ENCODE measurements at regions not wholly inside any gene's neighbourhood (a gene's known extent, or its start where the extent isn't known, plus 50 kb on each side); places are given as distances from the start of the nearest gene placed in this dataset.

DNA sequence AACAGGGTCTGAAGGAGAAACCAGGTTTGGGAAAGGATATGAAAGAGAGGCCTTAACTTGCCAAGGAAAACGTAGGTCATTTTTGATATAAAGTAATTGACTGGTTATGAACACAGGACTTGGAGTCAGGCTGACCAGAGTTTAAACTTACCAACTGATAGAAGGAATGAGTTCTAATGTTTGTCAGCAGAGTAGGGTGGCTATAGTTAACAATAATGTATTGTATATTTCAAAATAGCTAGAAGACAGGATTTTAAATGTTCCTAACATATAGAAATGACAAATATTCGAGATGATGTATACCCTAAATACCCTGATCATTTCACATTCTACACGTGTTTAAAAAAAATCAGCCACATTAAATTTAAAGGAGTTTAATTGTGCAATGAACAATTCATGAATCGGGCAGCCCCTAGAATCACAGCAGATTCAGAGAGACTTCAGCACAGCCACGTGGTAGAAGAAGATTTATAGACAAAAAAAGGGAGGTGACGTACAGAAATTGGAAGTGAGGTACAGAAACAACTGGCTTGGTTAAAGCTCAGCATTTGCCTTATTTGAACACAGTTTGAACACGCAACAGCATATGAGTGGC lies 52.5 kb upstream of the PLEKHG7 start:
- Histone ChIP-seq H4K20me1 (ENCODE audit: control insufficient read depth, insufficient read depth) (no peaks in the 10 kb centered on the region), H2AFZ (ENCODE audit: control insufficient read depth, low read depth, low read length) (peak overlapping the region; percentile 75), H3K79me2 (ENCODE audit: control insufficient read depth, insufficient read depth, low read length) (no peaks in the 10 kb centered on the region), H3K36me3 (ENCODE audit: control insufficient read depth in 2 of 2, insufficient read depth in 2 of 2, low read length in 1 of 2) (no peaks in the 10 kb centered on the region), H3K4me2 (ENCODE audit: control insufficient read depth, insufficient read depth) (no peak overlapping the region), H3K4me3 (no peak overlapping the region), H3K27me3 (replicated peaks in 1 of 2; ENCODE audit: control insufficient read depth in 2 of 2, insufficient read depth in 2 of 2, low read length in 1 of 2) (no peaks in the 10 kb centered on the region), H3K9ac (ENCODE audit: control insufficient read depth, insufficient read depth, low read length) (no peak overlapping the region), H3K9me3 (replicated peaks; ENCODE audit: control insufficient read depth, insufficient read depth, low read length) (no peaks in the 10 kb centered on the region), H3K4me1 (ENCODE audit: control insufficient read depth, insufficient read depth, low read length) (no peaks in the 10 kb centered on the region), H3K27ac (ENCODE audit: control insufficient read depth, insufficient read depth) (no peak overlapping the region)
- 44% methylated on average over 7 of the region's 7 CpGs for WGBS (ENCODE audit: insufficient coverage, insufficient replicate concordance, low lambda C conversion rate, missing lambda C conversion rate)
- intact Hi-C loops (cut with micrococcal nuclease; ENCODE audit: unreplicated experiment): loop anchor here (1.0 to 5.0 kb wide), 7 partner anchors 76 to 1268 kb away; no protein-coding TSS in a partner anchor
- no TSS peak for BruUV-seq (replicated peaks)
- DNase-seq (ENCODE audit: low read depth, low spot score) (no peak), FAIRE-seq (no peak), ATAC-seq (peak; percentile 41)
- TF ChIP-seq, protein P1, sequence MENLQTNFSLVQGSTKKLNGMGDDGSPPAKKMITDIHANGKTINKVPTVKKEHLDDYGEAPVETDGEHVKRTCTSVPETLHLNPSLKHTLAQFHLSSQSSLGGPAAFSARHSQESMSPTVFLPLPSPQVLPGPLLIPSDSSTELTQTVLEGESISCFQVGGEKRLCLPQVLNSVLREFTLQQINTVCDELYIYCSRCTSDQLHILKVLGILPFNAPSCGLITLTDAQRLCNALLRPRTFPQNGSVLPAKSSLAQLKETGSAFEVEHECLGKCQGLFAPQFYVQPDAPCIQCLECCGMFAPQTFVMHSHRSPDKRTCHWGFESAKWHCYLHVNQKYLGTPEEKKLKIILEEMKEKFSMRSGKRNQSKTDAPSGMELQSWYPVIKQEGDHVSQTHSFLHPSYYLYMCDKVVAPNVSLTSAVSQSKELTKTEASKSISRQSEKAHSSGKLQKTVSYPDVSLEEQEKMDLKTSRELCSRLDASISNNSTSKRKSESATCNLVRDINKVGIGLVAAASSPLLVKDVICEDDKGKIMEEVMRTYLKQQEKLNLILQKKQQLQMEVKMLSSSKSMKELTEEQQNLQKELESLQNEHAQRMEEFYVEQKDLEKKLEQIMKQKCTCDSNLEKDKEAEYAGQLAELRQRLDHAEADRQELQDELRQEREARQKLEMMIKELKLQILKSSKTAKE (IDR thresholded peaks at IDR 0.05; ENCODE audit: low read depth, poor library complexity, severe bottlenecking): peak; percentile 7
- no peak for TF ChIP-seq RCOR1 (conservative IDR thresholded peaks at IDR 0.05; ENCODE audit: low read depth, low read length)
- no peak for TF ChIP-seq RAD21 (IDR thresholded peaks at IDR 0.05; ENCODE audit: insufficient read depth, low read depth, low read length)
- TF ChIP-seq PAX8 (IDR thresholded peaks at IDR 0.05): 0 out of 2 replicates have a peak, but pooled peaks have one; percentile 30
- TF ChIP-seq, protein P2, sequence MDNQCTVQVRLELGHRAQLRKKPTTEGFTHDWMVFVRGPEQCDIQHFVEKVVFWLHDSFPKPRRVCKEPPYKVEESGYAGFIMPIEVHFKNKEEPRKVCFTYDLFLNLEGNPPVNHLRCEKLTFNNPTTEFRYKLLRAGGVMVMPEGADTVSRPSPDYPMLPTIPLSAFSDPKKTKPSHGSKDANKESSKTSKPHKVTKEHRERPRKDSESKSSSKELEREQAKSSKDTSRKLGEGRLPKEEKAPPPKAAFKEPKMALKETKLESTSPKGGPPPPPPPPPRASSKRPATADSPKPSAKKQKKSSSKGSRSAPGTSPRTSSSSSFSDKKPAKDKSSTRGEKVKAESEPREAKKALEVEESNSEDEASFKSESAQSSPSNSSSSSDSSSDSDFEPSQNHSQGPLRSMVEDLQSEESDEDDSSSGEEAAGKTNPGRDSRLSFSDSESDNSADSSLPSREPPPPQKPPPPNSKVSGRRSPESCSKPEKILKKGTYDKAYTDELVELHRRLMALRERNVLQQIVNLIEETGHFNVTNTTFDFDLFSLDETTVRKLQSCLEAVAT (IDR thresholded peaks at IDR 0.05): 0 out of 2 replicates have a peak, but pooled peaks have one; percentile 2
- no peak for TF ChIP-seq ZNF207 (IDR thresholded peaks at IDR 0.05; ENCODE audit: borderline replicate concordance)
- TF ChIP-seq IRF4 (IDR thresholded peaks at IDR 0.05; ENCODE audit: low read depth, low read length): peak; percentile 0; the same call in 1 of the 2 replicates
- POLR2A ChIA-PET: no interaction called here
- SMC1A ChIA-PET (ENCODE audit: uncharacterized antibody, unreplicated experiment): interaction anchor here (0.8 to 3.3 kb wide), 8 partner anchors 9 to 1272 kb away, joined by 3 to 38 read pairs (median 6); no protein-coding TSS in a partner anchor
- CTCF ChIA-PET: interaction anchor here (0.7 to 4.8 kb wide), 13 partner anchors 11 to 1452 kb away, joined by 3 to 43 read pairs (median 3); no protein-coding TSS in a partner anchor
- RAD21 ChIA-PET (ENCODE audit: unreplicated experiment): interaction anchor here (1.0 to 7.2 kb wide), 9 partner anchors 61 to 1452 kb away, joined by 3 to 31 read pairs (median 4); no protein-coding TSS in a partner anchor
- in situ Hi-C loops (cut with MboI): no loop called here

Data from GM12878 (cell line).